Fibroblast of skin of abdomen (primary cell): ENCODE measurements at regions not wholly inside any gene's neighbourhood (a gene's known extent, or its start where the extent isn't known, plus 50 kb on each side); places are given as distances from the start of the nearest gene placed in this dataset.
A peak's percentile ranks its signal among the peaks of the same experiment; 100 is the strongest.
"Not testable (repeated sequence)": the region's sequence is repeated elsewhere in the genome, so short reads cannot be mapped to it uniquely, and the experiment has no call there.

Experiments used
- DNase-seq: peaks from one replicate; pipeline ENCODE4 v3.0.0-alpha.2; 2013

DNA sequence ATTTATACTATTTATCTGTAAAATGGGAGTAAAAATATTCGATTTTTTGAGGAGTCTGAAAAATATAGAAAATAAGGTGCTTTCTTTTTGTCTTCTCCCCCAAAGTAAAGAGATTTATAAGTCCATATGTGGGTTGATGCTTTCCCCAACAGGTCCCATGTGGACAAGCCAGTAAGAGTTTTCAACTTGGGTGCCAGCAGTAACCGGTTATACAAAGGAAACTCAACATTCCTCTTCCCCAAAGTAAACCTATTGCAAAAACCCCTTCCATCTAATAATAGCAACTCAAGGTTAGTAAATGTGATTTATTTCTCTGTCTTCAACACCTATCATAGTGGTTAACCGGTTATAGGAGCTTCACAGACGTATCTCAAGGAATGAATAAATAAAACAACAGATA lies 1206.9 kb upstream of the SEL1L start:
- DNase-seq: no peak

DNA sequence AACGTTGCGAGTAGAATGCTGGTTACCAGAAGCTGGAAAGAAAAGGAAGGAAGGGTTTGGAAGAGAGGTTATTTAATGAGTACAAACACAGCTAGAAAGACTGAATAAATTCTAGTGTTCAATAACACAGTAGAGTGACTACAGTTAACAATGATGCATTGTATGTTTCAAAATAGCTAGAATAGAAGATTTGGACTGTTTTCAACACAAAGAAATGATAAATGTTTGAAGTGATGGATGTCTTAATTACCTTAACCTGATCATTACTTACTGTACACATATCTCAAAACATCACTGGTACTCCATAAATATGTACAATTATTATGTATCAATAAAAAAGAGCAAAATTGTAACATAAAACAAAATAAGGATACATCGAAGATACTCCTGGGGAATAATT lies 1221.8 kb upstream of the SEL1L start:
- DNase-seq: no peak

DNA sequence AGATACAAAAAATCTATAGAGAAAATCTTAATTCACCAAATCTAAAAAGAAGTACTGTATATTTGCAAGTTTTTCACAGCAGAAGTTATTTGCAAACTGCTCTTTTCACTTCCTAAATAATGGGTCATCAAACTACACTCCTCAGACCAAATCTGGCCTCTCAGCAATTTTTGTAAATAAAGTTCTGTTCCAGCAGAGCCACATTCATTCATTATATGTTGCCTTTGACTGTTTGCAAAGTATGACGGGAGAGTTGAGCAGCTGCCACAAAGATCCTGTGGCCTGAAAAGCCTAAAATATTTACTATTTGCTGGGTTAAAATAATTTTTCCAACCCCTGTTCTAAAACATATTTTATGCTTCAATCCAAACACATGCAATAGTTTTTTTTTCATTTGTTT lies 1222.3 kb upstream of the SEL1L start:
- DNase-seq: no peak

DNA sequence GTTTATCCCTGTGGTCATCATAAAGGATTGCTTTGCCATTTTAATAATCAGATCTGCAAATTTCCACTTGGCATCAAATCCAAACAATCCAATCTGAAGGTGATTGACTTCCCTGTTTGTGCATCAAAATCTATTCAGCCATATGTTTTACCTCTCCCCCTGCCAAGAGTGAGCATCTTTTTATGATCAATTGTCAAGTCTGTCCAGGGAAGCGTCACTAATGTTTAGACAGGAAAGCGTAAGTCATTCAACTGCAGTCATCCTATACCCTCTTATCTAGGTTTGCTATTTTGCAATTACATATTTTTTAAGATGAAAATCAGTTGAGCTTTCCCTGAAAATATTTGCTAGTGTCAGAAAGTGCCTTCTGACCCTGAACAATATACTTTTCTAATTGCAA lies 1224.1 kb upstream of the SEL1L start:
- no peak for DNase-seq

DNA sequence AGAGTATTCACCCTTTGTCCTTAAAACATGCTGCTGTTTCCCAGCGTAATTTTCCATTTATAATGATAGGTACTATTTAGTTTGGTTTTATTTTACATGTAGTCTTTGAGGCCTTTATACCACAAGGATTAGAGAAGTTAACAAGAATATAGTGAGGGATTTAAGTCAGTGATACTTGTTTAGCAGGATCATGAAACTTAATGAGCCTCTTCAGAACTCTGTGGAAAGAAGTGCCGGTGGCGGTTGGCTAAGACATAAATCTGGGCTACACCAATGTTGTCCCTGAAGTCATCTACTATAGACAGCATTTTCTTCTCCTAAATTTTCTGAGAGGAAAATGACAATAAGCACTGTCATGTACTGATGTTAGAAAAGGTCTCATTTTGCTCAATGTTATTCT lies 1226.0 kb upstream of the SEL1L start:
- DNase-seq: no peak

DNA sequence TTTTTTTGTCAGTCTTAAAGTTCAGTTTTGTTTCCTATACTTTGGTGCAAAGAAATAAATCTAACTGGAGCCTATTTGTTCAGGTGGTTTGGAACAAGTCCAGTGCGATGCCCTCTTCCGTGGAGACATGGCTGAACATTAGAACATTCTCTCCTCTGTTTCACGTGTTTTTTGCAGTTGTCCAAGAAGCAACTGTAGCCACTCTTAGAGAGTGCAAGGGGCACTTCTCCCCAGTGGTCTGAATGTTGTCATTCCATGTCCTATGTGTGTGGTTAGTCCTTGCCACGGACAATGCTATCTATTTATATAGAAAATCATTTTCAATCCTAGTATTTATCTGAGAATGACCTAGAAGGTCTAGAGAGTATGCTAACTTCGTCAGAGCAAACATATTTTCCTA lies 1232.5 kb upstream of the SEL1L start:
- no peak for DNase-seq

DNA sequence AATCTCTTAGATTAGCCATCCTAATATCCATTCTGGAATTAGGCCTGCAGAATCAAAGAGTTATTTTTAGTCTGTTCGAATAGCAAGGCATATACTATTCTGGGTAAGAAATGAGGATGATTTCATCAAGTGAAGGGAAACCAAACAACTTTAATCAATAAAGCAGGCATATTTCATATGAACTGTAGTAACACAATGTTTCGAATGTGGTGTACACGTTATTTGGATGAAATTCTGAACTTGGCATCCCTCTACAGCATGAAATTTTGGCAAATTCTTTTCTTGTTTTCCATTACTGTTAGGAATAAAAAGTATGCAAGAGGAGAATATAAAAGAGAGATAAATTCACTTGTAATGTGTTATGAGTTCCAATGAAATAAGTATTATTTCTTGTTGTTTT lies 1233.3 kb upstream of the SEL1L start:
- DNase-seq: no peak

DNA sequence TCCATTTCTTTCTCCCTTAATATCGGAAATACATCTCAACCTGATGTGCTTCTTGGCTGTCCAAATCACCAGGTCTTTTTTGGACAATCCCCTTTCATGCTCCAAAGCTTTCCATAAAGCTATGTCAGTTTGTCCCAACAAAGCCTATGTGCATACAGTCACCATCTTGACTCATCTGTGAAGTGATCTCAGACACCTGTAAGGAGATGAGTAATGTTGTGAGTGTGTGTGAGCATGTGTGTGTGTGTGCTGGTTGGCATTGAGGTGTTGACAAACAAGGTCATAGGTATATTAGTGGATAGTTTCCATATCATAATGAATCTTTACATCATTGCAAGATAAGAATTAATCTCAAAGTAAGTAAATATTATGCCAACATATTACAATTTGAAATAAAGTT lies 1243.3 kb upstream of the SEL1L start:
- no peak for DNase-seq

DNA sequence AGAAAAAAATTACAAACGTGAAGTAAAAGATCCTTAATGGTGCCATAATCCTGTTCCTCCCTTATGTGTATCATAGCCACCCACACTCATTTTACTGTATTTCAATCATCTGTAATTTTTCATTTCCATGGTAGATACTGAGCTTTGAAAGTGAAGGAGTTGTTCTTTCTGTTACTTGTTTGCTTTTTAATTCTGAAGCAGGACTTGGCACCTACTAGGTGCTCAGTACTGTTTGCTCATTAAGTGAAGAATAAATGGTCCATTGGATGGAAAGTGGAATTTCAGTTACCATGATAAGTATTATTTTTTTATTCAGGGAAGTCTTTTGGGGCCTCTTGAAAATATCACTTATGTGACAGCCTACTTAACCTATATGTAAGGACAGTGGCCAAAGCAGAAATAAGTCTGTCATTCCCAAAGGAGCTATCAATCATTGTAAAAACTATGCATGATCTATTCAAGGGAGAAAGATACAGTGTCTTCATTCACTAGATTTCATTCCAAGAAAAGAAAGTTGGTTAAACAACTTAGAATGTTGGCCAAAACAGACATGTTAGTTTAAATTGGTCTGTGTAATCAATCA lies 1244.4 kb upstream of the SEL1L start:
- DNase-seq: no peak

DNA sequence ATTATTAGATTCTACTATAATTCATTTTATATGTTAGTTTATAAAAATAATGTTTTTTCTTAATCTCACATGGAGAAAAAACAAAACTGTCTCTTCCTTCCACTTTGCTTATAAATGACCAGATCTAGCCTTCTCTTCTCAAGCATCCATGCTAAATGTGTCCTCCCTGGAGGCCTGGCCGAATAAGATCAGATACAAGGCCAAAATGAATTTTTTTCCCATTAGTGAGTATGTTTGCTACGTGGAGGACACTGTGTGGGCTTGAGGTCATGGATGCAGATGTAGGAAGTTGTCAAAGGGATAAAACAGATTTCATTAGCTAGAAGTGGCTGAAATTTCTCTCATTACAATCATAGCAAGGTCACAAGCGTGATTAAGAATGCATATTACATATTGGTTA lies 1244.9 kb upstream of the SEL1L start:
- DNase-seq: no peak

DNA sequence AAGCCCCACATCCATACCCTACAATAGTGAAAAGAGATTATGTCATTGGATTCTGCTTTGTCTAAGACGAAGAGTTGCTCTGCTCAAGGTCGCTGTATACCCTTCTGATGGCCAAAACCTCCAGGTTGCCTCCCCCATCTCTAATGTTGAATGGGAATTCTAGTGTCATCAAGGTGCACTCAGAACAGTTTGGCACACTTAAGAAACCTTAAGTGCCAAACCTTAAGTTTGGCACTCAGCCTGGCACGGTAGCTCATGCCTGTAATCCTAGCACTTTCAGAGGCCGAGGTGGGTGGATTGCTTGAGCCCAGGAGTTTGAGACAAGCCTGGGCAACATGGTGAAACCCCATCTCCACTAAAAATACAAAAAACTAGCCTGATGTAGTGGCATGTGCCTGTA lies 1245.6 kb upstream of the SEL1L start:
- DNase-seq: no peak

DNA sequence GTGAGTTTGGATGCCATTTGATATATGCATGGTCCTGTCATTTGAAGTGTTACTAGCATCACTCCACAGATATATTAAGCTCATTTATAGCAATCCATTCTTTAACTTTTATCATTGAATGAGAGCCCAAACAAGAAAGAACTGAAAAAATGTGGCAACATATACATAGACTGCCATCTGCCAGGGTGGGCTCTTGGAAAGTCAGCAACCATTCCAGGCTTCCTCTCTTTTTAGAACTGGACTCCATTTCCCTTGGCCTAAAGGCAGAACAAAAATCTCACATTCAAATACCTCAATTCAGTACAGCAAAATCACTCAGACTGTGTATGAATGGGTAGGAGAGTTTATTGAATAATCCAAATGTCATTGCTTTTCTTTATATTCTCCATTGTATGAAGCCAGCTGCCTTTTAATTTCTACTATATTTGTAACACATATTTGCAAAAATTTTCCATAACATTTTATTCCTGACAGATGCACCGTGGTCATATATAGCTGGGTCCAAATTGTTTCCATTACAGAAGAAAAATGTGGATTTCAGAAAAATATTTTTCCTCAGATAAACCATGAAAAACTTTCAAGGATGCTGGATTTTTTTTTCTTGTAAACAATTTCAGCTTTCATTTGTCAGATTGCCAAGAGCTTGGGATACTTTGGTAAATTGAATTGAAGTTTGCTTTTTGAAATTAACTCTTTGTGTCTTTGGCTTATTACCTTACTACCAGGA lies 1252.3 kb upstream of the SEL1L start:
- no peak for DNase-seq

DNA sequence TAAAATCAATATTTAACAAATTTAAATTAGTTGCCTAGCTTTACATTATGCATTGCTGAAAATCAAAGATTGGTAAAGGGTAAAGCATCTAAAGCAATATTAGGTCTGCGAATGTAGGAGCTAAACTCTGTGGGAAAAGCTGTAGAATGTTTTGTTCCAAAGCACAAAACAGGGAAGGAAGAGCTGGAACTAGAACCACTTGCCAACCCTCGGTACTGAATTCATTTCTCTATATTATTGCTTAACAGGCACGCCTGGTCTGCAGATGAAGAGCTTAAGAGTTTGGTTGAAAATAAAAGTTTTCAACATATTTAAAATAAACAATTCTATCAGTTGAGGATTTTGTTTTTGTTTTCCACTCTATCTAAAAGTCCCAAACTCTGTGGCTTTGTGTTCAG lies 1252.8 kb upstream of the SEL1L start:
- no peak for DNase-seq

DNA sequence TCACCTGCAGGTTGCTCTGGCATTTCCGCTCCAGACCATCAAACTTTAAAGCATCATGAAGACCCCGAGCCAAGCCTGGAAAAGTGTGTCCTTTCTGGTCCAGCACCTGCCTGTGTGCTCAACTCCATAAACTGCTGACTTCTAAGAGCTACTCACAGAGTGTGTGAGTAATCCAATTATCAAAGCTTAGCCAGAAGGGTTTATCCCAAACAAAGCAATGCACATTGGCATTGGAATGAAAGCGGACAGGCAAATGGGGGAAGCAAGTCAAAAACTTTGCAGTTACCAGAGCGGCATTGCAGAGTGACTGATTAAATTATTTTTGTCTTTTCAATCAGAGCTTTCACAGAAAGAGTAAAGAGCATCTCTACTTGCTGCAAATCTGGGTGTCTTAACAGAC lies 1262.4 kb upstream of the SEL1L start:
- DNase-seq: no peak

DNA sequence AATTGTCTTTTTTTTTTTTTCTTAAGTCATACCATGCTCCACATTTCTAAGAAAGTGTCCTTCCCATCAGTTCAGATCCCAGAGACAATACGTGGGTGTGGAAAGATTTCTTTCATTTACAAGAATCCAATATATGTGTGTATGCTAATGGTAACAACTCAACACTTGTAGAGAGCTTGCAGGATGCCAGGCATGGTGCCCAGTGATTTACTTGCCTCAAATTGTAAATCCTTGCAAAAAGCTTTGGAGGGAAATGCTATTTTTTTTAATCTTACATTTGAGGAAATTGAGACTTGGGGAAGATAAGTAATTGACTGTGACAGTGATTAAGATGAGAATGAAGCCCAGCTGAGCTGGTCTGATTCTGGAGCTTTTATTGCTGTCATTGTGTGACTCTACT lies 1264.6 kb upstream of the SEL1L start:
- DNase-seq: no peak

DNA sequence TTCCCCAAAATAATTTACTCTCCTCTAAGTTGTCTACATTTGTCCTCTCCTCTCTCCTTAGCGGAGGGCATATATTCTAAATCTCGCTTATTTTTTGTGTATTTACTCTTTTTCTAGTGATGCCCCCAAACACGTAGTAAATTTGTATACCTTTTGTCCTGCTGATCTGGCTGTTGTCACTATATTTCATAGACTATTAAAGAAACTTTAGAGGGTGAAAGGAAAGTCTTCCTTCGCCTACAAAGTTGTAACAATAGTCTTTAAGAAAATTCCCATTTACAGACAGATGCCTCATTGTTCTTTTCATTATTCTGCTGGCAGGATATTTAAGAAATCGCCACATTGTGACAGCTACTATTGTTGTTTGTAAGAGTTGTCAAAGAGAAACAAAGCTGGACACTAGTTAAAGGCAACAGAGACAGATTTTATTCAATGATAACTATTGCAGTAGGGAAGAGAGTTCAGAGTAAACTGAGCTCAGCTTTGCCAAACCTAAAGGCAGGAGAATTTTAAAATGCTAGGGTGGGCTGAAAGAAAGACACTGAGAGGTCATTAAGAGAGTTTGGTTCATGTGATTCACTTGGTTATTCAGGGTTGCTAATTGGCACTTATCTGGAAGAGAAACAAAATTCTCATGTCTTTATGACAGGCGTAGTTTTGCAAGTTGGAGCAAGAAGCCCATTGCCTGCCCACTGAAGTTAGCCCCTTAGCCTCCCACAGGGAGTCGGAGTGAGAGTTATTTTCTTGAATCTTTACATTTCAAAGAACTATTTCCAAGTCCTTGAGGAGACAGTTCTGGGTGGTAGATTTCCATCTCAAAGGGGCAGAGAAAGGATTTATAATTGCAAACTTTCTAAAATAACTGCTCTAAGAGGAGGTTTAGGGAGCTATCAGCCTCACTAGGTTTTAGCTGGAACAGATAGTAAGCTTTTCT lies 1272.5 kb upstream of the SEL1L start:
- no peak for DNase-seq

DNA sequence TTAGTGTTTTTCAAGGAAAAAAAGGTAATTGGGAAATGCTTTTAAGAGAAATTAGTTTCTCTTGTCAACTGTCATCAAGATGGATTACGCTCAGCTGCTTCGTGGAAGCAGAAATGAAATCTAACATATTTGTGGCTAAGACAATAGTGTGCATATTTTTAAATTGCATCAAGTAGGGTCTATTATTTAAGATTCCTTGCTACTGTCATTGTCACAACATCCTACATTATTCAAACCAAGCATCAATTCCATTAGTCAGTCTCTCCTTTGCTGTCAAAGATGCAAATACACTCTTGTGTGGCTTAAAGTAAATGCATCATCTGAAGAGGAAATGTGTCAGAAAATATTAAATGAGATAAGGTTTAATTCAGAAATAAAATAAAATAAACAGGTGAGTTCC lies 1277.6 kb upstream of the SEL1L start:
- peak; percentile 3 for DNase-seq

DNA sequence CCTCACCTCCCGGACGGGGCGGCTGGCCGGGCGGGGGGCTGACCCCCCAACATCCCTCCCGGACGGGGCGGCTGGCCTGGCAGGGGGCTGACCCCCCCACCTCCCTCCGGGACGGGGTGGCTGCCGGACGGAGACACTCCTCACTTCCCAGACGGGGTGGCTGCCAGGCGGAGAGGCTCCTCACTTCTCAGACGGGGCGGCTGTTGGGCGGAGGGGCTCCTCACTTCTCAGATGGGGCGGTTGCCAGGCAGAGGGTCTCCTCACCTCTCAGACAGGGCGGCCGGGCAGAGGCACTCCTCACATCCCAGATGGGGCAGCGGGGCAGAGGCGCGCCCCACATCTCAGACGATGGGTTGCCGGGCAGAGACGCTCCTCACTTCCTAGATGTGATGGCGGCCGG lies 1280.7 kb upstream of the SEL1L start:
- DNase-seq: not testable (repeated sequence)

DNA sequence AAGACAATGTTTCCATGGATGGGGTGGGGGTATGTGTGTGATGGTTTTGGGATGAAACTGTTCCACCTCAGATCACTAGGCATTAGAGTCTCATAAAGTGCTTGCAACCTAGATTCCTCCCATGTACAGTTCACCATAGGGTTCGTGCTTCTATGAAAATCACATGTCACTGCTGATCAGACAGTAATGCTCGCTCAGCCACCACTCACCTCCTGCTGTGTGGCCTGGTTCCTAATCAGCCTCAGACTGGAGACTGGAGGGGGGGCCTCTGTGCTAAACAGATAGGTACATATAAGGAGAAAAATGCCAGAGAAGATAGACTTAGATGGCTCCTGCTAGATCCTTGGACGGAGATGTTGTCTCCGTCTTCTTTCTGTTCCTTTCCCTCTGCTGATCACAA lies 1296.9 kb upstream of the SEL1L start:
- no peak for DNase-seq

DNA sequence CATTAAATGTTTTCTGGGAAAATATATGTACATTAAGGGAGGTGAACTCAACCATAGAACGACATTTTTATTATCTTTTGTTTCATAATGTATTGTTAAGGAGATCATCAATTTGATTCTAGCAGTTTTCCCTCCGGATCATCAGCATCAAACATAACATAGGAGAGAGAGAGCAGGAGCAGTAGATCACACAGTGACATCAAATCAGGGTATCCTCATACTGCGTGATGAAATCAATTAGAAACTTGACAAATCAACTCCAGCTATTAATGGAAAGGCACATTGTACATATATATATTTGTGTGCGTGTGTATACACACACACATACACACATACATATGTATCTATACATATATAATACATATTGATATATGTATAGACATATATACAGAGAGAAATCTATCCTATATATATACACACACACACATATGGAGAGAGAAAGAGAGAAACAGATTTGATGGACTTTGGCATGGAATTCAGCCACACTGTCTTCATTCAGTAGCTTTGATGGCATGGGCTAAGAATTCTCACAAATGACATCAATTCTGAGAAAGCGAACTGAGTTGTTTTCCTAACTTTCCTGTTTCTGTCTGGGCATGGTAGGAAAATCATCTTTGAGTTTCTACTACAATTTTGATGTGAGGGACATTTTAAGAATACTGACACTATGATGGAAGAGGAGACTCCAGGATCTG lies 1302.8 kb upstream of the SEL1L start:
- no peak for DNase-seq

DNA sequence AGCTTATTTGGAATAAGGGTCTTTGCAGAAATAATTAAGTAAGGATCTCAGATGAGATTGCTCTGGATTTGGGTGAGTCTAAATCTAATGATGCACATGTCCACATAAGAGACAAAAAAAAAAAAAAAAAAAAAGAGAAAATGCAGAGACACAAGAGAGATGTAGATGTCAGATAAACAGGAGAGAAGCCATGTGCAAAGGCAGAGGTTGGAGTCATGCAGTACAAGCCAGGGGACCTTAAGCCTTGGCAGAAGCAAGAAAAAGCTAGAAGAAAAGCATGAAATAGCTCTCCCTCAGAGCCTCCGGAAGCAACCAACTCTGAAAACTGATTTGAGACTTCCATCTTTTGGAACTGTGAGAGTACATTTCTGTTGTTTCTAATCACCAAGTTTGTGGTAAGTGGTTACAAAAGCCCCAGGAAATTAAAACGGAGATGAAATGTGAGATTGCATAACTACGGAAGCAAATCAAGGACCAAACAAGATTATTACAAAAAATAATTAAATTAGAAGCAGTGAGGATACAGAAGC lies 1304.0 kb upstream of the SEL1L start:
- no peak for DNase-seq

DNA sequence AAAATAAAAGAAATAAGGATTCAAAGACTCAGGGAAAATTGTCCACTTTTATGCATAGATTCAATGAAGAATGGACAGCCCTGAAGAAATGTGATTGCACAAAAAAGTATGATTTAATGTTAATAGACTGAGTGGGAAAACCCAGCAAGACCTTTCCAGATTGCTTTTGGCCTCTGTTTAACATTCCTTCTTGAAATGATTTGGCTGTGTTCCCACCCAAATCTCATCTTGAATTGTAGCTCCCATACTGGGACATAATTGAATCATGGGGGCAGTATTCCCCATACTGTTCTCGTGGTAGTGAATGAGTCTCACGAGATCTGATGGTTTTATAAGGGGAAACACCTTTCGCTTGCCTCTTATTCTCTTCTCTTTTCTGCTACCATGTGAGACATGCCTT lies 1316.9 kb upstream of the SEL1L start:
- DNase-seq: peak; percentile 58

DNA sequence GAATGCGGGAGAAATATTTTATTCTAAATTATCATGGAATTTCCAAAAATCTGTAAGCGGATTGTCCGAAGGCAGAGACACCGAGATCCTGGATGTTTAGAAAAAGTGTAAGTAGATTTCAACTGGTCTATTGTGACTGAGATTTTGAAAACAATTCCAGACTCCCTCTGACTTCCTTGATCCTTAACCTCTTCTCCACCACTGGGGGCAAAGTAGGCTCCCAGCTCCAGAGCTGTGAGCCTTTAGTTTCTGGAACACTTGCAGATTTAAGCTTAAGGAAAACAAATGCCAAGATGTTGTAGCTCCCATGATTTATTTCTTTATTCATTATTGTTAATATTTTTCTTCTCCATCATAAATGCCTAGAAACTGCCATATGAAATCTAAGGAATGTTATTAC lies 1320.5 kb upstream of the SEL1L start:
- DNase-seq: no peak
